ENCODE measurements at regions not wholly inside any gene's neighbourhood (a gene's known extent, or its start where the extent isn't known, plus 50 kb on each side); places are given as distances from the start of the nearest gene placed in this dataset.

- TF ChIP-seq POLR2AphosphoS5 (IDR thresholded peaks at IDR 0.05) = no peak
- TF ChIP-seq POLR2A (IDR thresholded peaks at IDR 0.05) = no peak
- no peak for DNase-seq
- 17 to 56% methylated on average over 2 of the region's 2 CpGs for WGBS, 2 donors
- no peak overlapping the region for H3K4me3 ChIP-seq
- H3K27me3 ChIP-seq = no peaks in the 10 kb centered on the region
- H3K9me3 ChIP-seq = no peaks in the 10 kb centered on the region
- no peaks in the 10 kb centered on the region for H3K4me1 ChIP-seq
- no peaks in the 10 kb centered on the region for H3K36me3 ChIP-seq
- intact Hi-C loops (cut with DNase I) = no loop called here
- H3K27ac ChIP-seq = no peak overlapping the region
Measured at GRCh38 chr10:33743429-33743857, 409.0 kb upstream of the NRP1 start.

- H3K36me3 ChIP-seq = no peaks in the 10 kb centered on the region
- peaks cover 0 to 8% (median 4%) of the 10 kb centered on the region in 4 donors for H3K4me1 ChIP-seq
- TF ChIP-seq POLR2A (IDR thresholded peaks at IDR 0.05) (no peak), POLR2AphosphoS5 (IDR thresholded peaks at IDR 0.05) (no peak)
- H3K27ac ChIP-seq = no peak overlapping the region
- no peak for DNase-seq
- no peak overlapping the region for H3K4me3 ChIP-seq
- intact Hi-C loops (cut with DNase I) = no loop called here
- H3K9me3 ChIP-seq = no peaks in the 10 kb centered on the region
- no peaks in the 10 kb centered on the region for H3K27me3 ChIP-seq
Measured at GRCh38 chr10:33739031-33739430, 404.6 kb upstream of the NRP1 start.

- 35 to 59% methylated on average over 2 of the region's 2 CpGs for WGBS, 2 donors
- Histone ChIP-seq H3K9me3 (no peaks in the 10 kb centered on the region), H3K4me1 (peaks cover 0 to 8% (median 4%) of the 10 kb centered on the region in 4 donors), H3K36me3 (no peaks in the 10 kb centered on the region), H3K4me3 (no peak overlapping the region), H3K27me3 (no peaks in the 10 kb centered on the region), H3K27ac (no peak overlapping the region)
- intact Hi-C loops (cut with DNase I) = no loop called here
- no peak for TF ChIP-seq POLR2A (IDR thresholded peaks at IDR 0.05)
- no peak for TF ChIP-seq POLR2AphosphoS5 (IDR thresholded peaks at IDR 0.05)
- no peak for TF ChIP-seq EP300 (IDR thresholded peaks at IDR 0.05)
- no peak for TF ChIP-seq CTCF (IDR thresholded peaks at IDR 0.05)
- DNase-seq = no peak
Measured at GRCh38 chr10:33735464-33735923, 401.0 kb upstream of the NRP1 start.

GRCh38 chr10:33734393-33735155, 400.1 kb upstream of the NRP1 start:
- TF ChIP-seq EP300 (IDR thresholded peaks at IDR 0.05) = no peak
- H3K4me3 ChIP-seq = no peak overlapping the region
- peaks cover 0 to 8% (median 4%) of the 10 kb centered on the region in 4 donors for H3K4me1 ChIP-seq
- no peaks in the 10 kb centered on the region for H3K27me3 ChIP-seq
- no peaks in the 10 kb centered on the region for H3K36me3 ChIP-seq
- H3K27ac ChIP-seq = no peak overlapping the region
- no peaks in the 10 kb centered on the region for H3K9me3 ChIP-seq
- intact Hi-C loops (cut with DNase I) = no loop called here
- WGBS, 2 donors = 86 to 89% methylated on average over 6 of the region's 6 CpGs
- no peak for DNase-seq

- Histone ChIP-seq H3K27ac (no peak overlapping the region), H3K4me3 (no peak overlapping the region), H3K9me3 (peaks cover 0 to under 1% (median 0%) of the 10 kb centered on the region in 4 donors), H3K36me3 (no peaks in the 10 kb centered on the region), H3K27me3 (no peaks in the 10 kb centered on the region), H3K4me1 (peaks cover 0 to 8% (median 4%) of the 10 kb centered on the region in 4 donors)
- intact Hi-C loops (cut with DNase I) = no loop called here
- DNase-seq = no peak
- WGBS, 2 donors = 92 to 95% methylated on average over 3 of the region's 3 CpGs
- TF ChIP-seq POLR2A (IDR thresholded peaks at IDR 0.05) (no peak), EP300 (IDR thresholded peaks at IDR 0.05) (no peak), POLR2AphosphoS5 (IDR thresholded peaks at IDR 0.05) (no peak), CTCF (IDR thresholded peaks at IDR 0.05) (no peak)
Measured at GRCh38 chr10:33733058-33733457, 398.6 kb upstream of the NRP1 start.

- H3K27me3 ChIP-seq = no peaks in the 10 kb centered on the region
- no peak for TF ChIP-seq EP300 (IDR thresholded peaks at IDR 0.05)
- no peak for TF ChIP-seq POLR2A (IDR thresholded peaks at IDR 0.05)
- TF ChIP-seq POLR2AphosphoS5 (IDR thresholded peaks at IDR 0.05) = no peak
- no peak for TF ChIP-seq CTCF (IDR thresholded peaks at IDR 0.05)
- no peak for DNase-seq
- H3K9me3 ChIP-seq = peaks cover 0 to 4% (median 0%) of the 10 kb centered on the region in 4 donors
- H3K36me3 ChIP-seq = no peaks in the 10 kb centered on the region
- H3K27ac ChIP-seq = no peak overlapping the region
- H3K4me1 ChIP-seq = peaks cover 0 to 8% (median 4%) of the 10 kb centered on the region in 4 donors
- H3K4me3 ChIP-seq = no peak overlapping the region
- WGBS, 2 donors = 16 to 56% methylated on average over 8 of the region's 8 CpGs
- intact Hi-C loops (cut with DNase I) = no loop called here
Measured at GRCh38 chr10:33732161-33732680, 397.8 kb upstream of the NRP1 start.

All from sigmoid colon (tissue), 6 donors.